OCI-LY1 (cell line): ENCODE measurements at regions not wholly inside any gene's neighbourhood (a gene's known extent, or its start where the extent isn't known, plus 50 kb on each side); places are given as distances from the start of the nearest gene placed in this dataset.

ENCODE experiments used
- H2AFZ ChIP-seq: fragments of 200-600 bp; sonication (generic), shearing (Covaris generic); 2 replicates; pipeline ENCODE4 v1.6.0; 2014; ENCODE audit warnings: antibody characterized with exemption, mild to moderate bottlenecking, low read length
- H3F3A ChIP-seq: fragments of 200-600 bp; sonication (generic), shearing (Covaris generic); 2 replicates; pipeline ENCODE4 v1.6.0; 2014; ENCODE audit warnings: mild to moderate bottlenecking, antibody characterized with exemption, low read length, moderate library complexity; ENCODE audit not compliant: insufficient read depth
- H3K27ac ChIP-seq: fragments of 200-600 bp; sonication (generic); 2 replicates; pipeline ENCODE4 v1.5.1; 2014; ENCODE audit warnings: low read length, mixed run types, mild to moderate bottlenecking, low read depth; ENCODE audit not compliant: poor library complexity, severe bottlenecking
- H3K27me3 ChIP-seq: fragments of 200-600 bp; sonication (generic); 2 replicates; pipeline ENCODE4 v1.6.0; 2014; ENCODE audit warnings: antibody characterized with exemption, mild to moderate bottlenecking, low read length, moderate library complexity; ENCODE audit not compliant: insufficient read depth
- H3K36me3 ChIP-seq: fragments of 200-600 bp; sonication (generic); 2 replicates; pipeline ENCODE4 v1.6.1; 2014; ENCODE audit warnings: mild to moderate bottlenecking, antibody characterized with exemption, low read length, moderate library complexity, mixed read lengths; ENCODE audit not compliant: insufficient read depth
- H3K4me1 ChIP-seq: fragments of 200-600 bp; sonication (generic); 2 replicates; pipeline ENCODE4 v1.5.1; 2014; ENCODE audit warnings: mild to moderate bottlenecking, low read length, moderate library complexity; ENCODE audit not compliant: insufficient read depth, severe bottlenecking
- H3K4me2 ChIP-seq: fragments of 200-600 bp; sonication (generic), shearing (Covaris generic); 2 replicates; pipeline ENCODE4 v1.6.1; 2014; ENCODE audit warnings: low read length
- H3K4me3 ChIP-seq: fragments of 200-600 bp; sonication (generic); 2 replicates; pipeline ENCODE4 v1.5.1; 2014; ENCODE audit warnings: low read length, low read depth, mild to moderate bottlenecking, mixed read lengths; ENCODE audit not compliant: poor library complexity, severe bottlenecking
- H3K79me2 ChIP-seq: fragments of 200-600 bp; shearing (Covaris generic); 2 replicates; pipeline ENCODE4 v1.6.1; 2016; ENCODE audit warnings: mixed run types, low read length, mixed read lengths; ENCODE audit not compliant: insufficient read depth
- H3K9ac ChIP-seq: fragments of 200-600 bp; sonication (generic), shearing (Covaris generic); 2 replicates; pipeline ENCODE4 v1.6.1; 2014; ENCODE audit warnings: mild to moderate bottlenecking, low read length, mixed read lengths
- H3K9me2 ChIP-seq: fragments of 200-600 bp; sonication (generic), shearing (Covaris generic); 2 replicates; pipeline ENCODE4 v1.6.1; 2014; ENCODE audit warnings: low read depth, mild to moderate bottlenecking, low read length, mixed read lengths
- H3K9me3 ChIP-seq: fragments of 200-600 bp; shearing (Covaris generic); 2 replicates; pipeline ENCODE4 v1.6.1; 2014; ENCODE audit warnings: low read length, mixed read lengths
- H4K20me1 ChIP-seq: fragments of 200-600 bp; sonication (generic), shearing (Covaris generic); 2 replicates; pipeline ENCODE4 v1.6.0; 2016; ENCODE audit warnings: mild to moderate bottlenecking, low read length; ENCODE audit not compliant: insufficient read depth
- EZH2 ChIP-seq: fragments of 200-600 bp; sonication (generic), shearing (Covaris generic); IDR thresholded peaks from 2 replicates; pipeline ENCODE4 v1.8.0; 2017; ENCODE audit warnings: borderline replicate concordance, mixed run types, mild to moderate bottlenecking, antibody characterized with exemption, low read length, moderate library complexity, mixed read lengths
- TF ChIP-seq, protein P1 (sequence below): fragments of 200-600 bp; sonication (generic), shearing (Covaris generic); IDR thresholded peaks from 2 replicates; pipeline ENCODE4 v1.5.1; 2017; ENCODE audit warnings: mild to moderate bottlenecking, antibody characterized with exemption, low read length, moderate library complexity, mixed read lengths

- H3K4me2 ChIP-seq, result no peak overlapping the region
- H3K27me3 ChIP-seq, result no peaks in the 10 kb centered on the region
- no peaks in the 10 kb centered on the region for H3K79me2 ChIP-seq
- H2AFZ ChIP-seq, result no peak overlapping the region
- H4K20me1 ChIP-seq, result no peaks in the 10 kb centered on the region
- no peak overlapping the region for H3K9ac ChIP-seq
- H3K36me3 ChIP-seq, result no peaks in the 10 kb centered on the region
- no peaks in the 10 kb centered on the region for H3K9me3 ChIP-seq
- H3K27ac ChIP-seq, result no peak overlapping the region
- TF ChIP-seq, protein P1, sequence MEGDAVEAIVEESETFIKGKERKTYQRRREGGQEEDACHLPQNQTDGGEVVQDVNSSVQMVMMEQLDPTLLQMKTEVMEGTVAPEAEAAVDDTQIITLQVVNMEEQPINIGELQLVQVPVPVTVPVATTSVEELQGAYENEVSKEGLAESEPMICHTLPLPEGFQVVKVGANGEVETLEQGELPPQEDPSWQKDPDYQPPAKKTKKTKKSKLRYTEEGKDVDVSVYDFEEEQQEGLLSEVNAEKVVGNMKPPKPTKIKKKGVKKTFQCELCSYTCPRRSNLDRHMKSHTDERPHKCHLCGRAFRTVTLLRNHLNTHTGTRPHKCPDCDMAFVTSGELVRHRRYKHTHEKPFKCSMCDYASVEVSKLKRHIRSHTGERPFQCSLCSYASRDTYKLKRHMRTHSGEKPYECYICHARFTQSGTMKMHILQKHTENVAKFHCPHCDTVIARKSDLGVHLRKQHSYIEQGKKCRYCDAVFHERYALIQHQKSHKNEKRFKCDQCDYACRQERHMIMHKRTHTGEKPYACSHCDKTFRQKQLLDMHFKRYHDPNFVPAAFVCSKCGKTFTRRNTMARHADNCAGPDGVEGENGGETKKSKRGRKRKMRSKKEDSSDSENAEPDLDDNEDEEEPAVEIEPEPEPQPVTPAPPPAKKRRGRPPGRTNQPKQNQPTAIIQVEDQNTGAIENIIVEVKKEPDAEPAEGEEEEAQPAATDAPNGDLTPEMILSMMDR, result no peak
- no peak for TF ChIP-seq EZH2
- H3K4me3 ChIP-seq, result no peak overlapping the region
- H3F3A ChIP-seq, result no peaks in the 10 kb centered on the region
- no peaks in the 10 kb centered on the region for H3K4me1 ChIP-seq
- no peaks in the 10 kb centered on the region for H3K9me2 ChIP-seq
These were observed 569.9 kb downstream of the CPS1 start for GRCh38 chr2:211126256-211126655.

GRCh38 chr2:211127501-211127900 is 571.1 kb downstream of the CPS1 start:
- Histone ChIP-seq H2AFZ (no peak overlapping the region), H3K36me3 (no peaks in the 10 kb centered on the region), H3K9me2 (no peaks in the 10 kb centered on the region), H3K79me2 (no peaks in the 10 kb centered on the region), H3K9ac (no peak overlapping the region), H3F3A (no peaks in the 10 kb centered on the region), H3K27ac (no peak overlapping the region), H3K4me2 (no peak overlapping the region), H3K4me1 (no peaks in the 10 kb centered on the region), H4K20me1 (no peaks in the 10 kb centered on the region), H3K27me3 (no peaks in the 10 kb centered on the region), H3K4me3 (no peak overlapping the region), H3K9me3 (no peaks in the 10 kb centered on the region)
- TF ChIP-seq, protein P1, result no peak
- no peak for TF ChIP-seq EZH2

DNA sequence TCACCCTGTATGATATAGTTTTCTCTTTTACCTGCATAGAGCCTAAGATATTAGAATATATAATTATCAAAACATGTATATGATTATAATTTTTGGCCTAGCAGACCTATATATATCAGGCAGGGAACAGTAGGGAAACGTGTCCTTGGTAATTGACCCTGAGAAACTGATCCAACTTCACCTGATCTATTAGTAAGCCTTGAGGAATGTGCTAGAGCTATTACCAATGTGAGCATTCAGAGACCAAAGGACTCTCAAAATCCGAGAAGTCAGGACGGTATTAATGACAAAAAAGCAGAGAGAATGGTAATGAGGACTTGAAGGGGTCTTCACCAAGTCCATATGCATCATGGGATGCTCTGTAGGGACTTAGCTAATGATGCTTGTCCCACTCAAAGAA is 571.9 kb downstream of the CPS1 start:
- Histone ChIP-seq H3K4me3 (no peak overlapping the region), H3K9me3 (no peaks in the 10 kb centered on the region)

More for the DNA sequence above, 571.9 kb downstream of the CPS1 start:
- TF ChIP-seq, protein P1, result no peak
- no peak for TF ChIP-seq EZH2
- Histone ChIP-seq H3K9ac (no peak overlapping the region), H3K79me2 (no peaks in the 10 kb centered on the region), H3K27ac (no peak overlapping the region), H2AFZ (no peak overlapping the region), H3K27me3 (no peaks in the 10 kb centered on the region), H4K20me1 (no peaks in the 10 kb centered on the region), H3K9me2 (no peaks in the 10 kb centered on the region), H3F3A (no peaks in the 10 kb centered on the region), H3K4me1 (no peaks in the 10 kb centered on the region), H3K36me3 (no peaks in the 10 kb centered on the region), H3K4me2 (no peak overlapping the region)
